HG03469 (cell line): ENCODE measurements at regions not wholly inside any gene's neighbourhood (a gene's known extent, or its start where the extent isn't known, plus 50 kb on each side); places are given as distances from the start of the nearest gene placed in this dataset.
"Not testable (repeated sequence)": the region's sequence is repeated elsewhere in the genome, so short reads cannot be mapped to it uniquely, and the experiment has no call there.

Source experiments
- ATAC-seq: cut with Tn5 transposase; IDR thresholded peaks from one replicate; pipeline ENCODE4 v1.9.1; 2021; ENCODE audit warnings: mild to moderate bottlenecking, moderate library complexity, moderate number of reproducible peaks; ENCODE audit not compliant: unreplicated experiment

- no peak for ATAC-seq
These were observed 164.7 kb upstream of the TRPM3 start for GRCh38 chr9:71286146-71286545.

GRCh38 chr9:71285191-71285656 lies 163.8 kb upstream of the TRPM3 start:
- ATAC-seq = peak; percentile 91

DNA sequence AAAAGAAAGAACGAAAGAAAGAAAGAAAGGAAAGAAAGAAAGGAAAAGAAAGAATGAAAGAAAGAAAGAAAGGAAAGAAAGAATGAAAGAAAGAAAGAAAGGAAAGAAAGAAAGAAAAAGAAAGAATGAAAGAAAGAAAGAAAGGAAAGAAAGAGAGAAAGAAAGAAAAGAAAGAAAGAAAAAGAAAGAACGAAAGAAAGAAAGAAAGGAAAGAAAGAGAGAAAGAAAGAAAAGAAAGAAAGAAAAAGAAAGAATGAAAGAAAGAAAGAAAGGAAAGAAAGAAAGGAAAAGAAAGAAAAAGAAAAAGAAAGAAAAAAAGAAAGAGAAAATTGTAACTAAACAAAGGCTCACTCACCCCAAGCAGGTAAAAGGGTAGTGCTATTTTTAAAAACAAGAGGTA lies 160.7 kb upstream of the TRPM3 start:
- not testable (repeated sequence) for ATAC-seq

DNA sequence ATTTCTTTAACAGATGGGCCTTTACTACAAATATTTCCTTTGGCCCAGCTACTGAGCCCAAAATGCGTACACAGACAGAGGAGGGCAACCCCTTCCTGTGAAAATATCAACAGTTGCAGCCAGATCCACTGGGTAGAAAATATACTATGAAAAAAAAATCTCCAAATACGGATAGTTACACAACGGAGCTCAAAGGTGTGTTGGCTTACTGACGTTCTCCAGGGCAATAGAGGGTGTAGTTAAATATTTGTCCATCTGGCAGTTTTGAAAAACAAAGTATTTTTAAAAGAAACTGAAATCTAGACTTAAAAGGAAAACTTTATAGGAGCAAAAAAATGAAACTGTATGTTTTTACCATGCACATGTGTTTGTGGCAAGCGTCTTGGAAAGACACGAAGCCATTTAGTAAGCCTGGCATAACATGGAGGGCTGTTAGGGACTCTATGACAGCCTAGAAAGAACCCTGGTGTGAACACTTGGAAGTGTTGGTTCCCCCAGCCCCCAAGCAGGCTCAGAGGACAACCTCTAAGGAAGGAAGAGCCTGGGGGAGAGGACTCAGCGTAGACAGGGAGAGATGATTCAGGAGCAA lies 157.8 kb upstream of the TRPM3 start:
- no peak for ATAC-seq

DNA sequence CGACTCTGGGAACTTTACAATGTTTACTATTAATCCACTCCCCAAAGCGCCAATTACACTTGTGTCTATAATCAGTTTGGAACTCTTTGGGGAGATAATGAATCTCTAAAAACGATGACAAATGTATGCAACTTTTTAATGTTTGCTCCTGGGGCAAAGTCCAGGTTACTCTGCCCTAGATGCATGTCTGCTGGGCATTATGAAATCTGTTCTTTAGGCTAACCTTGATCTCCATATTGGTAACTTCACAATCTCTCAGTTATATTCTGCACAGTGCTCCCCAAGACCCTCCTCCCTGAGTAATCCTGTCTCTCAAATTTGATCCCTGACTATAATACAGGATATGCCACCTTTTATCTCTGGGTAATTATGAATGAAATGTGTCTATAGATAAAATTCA lies 152.2 kb upstream of the TRPM3 start:
- no peak for ATAC-seq

DNA sequence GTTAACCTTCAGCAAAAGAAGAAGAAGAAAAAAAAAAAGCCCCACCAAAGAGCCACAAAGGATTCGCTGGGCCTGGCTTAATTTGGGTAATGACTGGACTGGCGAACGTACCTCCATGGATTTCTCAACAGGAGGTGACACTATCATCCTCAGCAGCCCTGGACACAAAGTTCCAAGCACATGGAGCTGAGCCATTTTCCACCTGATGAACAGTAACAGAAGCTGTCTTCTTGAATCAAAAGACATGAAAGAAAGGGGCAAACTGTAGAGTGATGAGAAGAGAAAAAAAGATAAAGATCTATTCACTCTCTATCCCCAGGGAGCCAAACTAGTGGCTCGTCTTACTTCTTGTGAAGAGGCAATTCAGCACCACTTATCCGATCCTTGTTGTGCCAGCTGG lies 150.2 kb upstream of the TRPM3 start:
- ATAC-seq = no peak

GRCh38 chr9:71270554-71270953 lies 149.1 kb upstream of the TRPM3 start:
- ATAC-seq = no peak

GRCh38 chr9:71269859-71270258 lies 148.4 kb upstream of the TRPM3 start:
- no peak for ATAC-seq

- no peak for ATAC-seq
These were observed 147.6 kb upstream of the TRPM3 start for GRCh38 chr9:71268871-71269635.

DNA sequence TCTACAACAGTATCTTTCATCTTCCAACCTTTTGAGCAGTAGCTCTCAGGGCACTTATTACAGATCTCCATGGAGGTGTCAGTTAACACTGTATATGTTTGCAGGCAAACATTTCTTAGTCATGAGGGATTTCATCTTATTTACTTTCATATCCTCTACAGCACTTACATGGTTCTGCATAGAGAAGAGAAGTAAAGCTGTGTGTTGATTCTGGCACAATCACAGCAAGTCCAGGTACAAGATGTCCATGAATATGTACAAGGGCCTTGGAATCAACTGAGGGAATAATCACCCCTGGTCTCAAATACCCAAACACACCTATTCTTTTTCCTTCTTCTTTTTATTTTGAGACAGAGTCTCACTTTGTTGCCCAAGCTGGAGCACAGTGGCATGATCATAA lies 142.0 kb upstream of the TRPM3 start:
- ATAC-seq = no peak

DNA sequence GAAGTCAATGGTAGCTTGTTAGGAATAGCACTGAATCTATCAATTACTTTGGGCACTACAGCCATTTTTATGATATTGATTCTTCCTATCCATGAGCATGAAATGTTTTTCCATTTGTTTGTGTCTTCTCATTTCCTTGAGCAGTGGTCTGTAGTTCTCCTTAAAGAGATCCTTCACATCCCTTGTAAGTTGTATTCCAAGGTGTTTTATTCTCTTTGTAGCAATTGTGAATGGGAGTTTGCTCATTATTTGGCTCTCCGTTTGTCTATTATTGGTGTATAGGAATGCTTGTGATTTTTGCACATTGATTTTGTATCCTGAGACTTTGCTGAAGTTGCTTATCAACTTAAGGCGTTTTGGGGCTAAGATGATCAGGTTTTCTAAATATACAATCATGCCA lies 139.0 kb upstream of the TRPM3 start:
- not testable (repeated sequence) for ATAC-seq

DNA sequence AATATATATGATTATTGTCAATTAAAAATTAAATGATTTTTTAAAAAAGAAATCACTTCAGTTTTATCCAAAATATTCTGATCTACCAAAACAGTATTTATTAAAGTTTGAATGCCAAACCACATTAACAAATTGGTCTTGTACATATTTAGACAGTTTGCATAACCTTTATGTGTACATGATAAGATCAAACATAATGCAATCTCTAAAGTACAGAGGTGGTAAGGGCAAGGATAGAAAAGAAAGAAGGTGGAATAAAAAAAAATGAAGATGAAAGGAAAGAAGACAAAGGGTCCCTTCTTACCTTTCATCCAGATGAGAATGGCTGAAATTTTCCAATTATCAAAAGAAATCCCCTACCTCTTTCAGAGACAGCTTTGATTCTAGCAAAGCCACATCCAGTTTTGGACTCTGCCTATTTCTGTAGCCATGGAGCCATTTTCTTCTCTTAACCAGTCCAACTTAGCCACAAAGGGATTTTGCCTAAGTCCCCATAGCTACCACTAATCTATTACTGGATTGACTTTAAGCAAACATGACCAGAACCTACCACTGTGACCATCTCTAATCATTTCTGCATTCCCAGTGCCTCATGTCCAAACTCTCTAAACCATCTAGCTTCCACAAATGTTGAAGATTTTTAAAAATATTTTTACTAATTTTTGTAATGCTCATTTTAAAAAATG lies 133.3 kb upstream of the TRPM3 start:
- ATAC-seq = no peak

- ATAC-seq = no peak
These were observed 131.6 kb upstream of the TRPM3 start for GRCh38 chr9:71253011-71253410.

DNA sequence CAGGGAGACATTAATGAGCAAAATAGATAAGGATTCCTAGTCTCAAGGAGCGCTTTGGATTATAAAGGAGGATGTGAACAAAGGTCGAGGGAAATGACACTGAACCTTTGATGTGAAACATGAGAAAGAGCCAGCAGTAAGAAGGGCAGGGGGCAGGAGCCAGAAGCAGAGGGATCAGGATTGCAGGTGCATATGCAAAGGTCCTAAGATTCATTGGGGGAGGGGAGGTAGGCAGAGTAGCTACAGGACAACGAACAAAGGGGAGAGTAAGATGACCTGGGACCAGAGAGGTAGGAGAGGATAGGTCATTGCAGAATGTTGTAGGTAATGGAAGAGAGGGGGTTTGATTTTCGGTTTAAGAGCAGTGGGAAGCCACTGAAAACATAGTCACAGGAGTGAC lies 129.2 kb upstream of the TRPM3 start:
- ATAC-seq = no peak

DNA sequence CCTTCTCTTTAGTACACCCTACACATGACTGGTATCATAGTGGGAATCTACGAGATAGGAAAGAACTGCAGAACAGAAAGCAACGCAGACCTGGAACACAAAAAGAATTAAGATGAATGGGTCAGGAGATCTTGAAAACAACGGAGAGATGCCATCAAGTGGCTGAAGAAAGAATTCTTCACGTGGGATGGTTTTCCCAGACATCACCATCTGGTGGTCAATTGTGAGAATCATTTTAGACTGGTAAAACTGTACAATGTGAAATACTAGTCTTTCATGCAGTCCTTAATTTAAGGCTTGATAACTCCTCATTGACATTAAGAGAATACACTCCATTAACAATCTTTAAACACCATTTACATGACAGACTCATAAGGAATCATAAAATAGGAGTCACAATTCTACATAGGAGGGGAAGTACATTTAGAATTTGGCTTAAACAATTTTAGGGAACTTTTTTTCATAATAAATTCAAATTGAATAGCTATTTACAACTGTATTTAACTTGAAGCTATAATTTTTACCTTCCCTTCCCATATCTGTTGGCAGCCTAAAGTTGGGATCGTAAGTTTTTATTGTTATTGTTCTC lies 128.4 kb upstream of the TRPM3 start:
- ATAC-seq = peak; percentile 88

- no peak for ATAC-seq
These were observed 124.2 kb upstream of the TRPM3 start for GRCh38 chr9:71245651-71246050.

DNA sequence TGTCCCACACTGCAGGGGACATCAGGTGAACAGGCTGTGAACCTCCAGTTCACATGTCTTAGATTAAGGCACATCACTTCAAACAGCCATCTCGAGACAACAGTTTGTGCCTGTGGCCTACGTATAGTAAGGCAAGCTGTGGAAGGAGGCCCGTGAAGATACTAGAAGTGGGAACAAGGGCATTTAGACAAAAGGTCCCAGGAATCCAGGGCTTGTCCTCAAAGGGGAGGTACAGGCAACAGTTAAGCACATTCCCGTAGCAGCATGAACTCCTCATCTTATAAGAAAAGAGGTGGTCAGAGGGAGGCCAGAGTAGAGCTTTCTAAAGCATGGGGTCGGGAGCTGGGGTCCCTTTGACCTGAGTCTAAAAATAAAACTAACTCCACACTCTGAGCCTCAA lies 122.5 kb upstream of the TRPM3 start:
- ATAC-seq = no peak

- no peak for ATAC-seq
These were observed 120.7 kb upstream of the TRPM3 start for GRCh38 chr9:71242081-71242480.

DNA sequence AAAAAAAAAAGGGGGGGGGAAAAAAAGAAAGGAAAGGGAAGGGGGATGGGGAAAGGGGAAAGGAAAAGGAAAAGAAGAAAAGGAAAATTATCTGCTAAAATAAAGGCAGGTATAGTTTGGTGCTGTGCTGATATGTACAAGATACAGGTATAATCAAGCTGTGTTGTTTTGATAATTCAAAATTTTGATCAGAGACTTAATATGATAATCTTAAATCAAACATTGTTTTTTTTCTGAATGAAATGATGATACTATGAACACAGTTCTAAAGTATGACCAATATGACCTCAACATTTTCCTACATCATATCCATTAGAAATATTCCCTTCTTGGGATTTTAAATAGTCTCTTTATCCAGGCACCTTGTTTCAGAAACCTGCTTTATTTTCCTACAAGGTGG lies 115.6 kb upstream of the TRPM3 start:
- no peak for ATAC-seq

GRCh38 chr9:71233646-71234045 lies 112.2 kb upstream of the TRPM3 start:
- ATAC-seq = no peak

- no peak for ATAC-seq
These were observed 102.6 kb upstream of the TRPM3 start for GRCh38 chr9:71223953-71224538.
